Right hindlimb (tissue), 1 donor: ENCODE measurements at regions not wholly inside any gene's neighbourhood (a gene's known extent, or its start where the extent isn't known, plus 50 kb on each side); places are given as distances from the start of the nearest gene placed in this dataset.
A peak's percentile ranks its signal among the peaks of the same experiment; 100 is the strongest.

Experiments used
- DNase-seq: peaks from one replicate; pipeline ENCODE4 v3.0.0-alpha.2; 2018

GRCh38 chr13:47317356-47317755 is 420.5 kb upstream of the HTR2A start:
- DNase-seq, result no peak

DNA sequence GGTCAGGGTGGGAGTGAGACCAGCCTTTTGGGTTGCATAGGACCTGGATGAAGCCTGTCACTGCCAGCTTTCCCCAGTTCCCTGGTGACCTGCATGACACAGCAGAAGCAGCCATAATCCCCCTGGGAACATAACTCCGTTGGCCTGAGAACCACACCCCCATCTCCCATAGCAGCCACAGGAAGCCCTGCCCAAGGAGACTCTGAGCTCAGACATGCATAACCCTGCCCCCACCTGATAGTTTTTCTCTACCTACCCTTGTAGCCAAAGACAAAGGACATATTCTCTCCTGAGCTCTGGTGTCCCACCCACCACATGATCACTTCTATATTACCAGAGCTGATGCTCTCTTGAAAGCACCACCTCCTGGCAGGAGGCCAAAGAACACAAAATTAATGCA is 413.5 kb upstream of the HTR2A start:
- no peak for DNase-seq

GRCh38 chr13:47306991-47307390 is 410.1 kb upstream of the HTR2A start:
- no peak for DNase-seq

GRCh38 chr13:47303626-47304025 is 406.8 kb upstream of the HTR2A start:
- DNase-seq, result no peak

GRCh38 chr13:47299304-47299703 is 402.5 kb upstream of the HTR2A start:
- no peak for DNase-seq

- DNase-seq, result no peak
Measured at GRCh38 chr13:47298506-47298905, 401.7 kb upstream of the HTR2A start.

- DNase-seq, result no peak
Measured at GRCh38 chr13:47294691-47295090, 397.8 kb upstream of the HTR2A start.

- DNase-seq, result no peak
Measured at GRCh38 chr13:47291107-47291656, 394.3 kb upstream of the HTR2A start.

DNA sequence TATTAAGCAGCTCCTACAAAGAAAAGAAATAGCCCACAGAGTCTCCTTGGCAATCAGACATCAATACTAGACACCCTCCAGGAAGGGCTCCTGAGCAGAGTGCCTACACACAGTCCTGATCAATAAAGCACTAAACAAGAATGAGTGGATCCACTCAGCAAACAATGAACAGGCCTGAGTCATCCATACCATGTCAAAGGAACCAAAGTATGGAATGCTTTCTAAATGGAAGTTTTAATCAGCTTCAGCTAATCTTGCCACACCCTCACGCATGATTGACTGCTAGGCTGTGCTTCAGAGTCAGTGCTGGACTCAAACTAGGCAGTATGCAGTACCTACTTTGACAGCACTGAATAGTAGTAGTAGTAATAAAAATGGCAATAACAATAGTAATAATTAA is 392.7 kb upstream of the HTR2A start:
- no peak for DNase-seq

GRCh38 chr13:47288546-47288945 is 391.7 kb upstream of the HTR2A start:
- no peak for DNase-seq

DNA sequence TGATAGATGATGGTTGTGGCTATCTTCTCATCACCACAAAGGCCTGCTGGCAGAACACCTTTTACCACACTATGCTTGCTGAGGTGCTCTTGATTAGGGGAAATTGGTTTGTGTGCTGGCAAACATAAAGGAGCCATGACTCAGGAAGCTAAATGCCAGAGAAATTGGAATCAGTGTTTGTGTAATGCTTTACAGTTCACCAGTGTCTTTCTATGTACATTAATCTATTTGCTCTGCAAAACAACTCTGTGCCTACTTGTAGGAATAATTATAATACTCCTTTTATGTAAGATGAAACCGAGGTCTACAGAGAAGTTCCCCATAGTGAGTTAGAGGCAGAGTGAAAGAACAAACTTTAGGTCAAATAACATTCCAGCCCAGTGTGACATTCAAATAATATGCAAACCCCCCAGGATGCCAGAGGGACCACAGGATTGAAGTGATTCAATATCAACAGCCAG is 390.5 kb upstream of the HTR2A start:
- no peak for DNase-seq

- DNase-seq, result no peak
Measured at GRCh38 chr13:47281991-47282390, 385.1 kb upstream of the HTR2A start.

DNA sequence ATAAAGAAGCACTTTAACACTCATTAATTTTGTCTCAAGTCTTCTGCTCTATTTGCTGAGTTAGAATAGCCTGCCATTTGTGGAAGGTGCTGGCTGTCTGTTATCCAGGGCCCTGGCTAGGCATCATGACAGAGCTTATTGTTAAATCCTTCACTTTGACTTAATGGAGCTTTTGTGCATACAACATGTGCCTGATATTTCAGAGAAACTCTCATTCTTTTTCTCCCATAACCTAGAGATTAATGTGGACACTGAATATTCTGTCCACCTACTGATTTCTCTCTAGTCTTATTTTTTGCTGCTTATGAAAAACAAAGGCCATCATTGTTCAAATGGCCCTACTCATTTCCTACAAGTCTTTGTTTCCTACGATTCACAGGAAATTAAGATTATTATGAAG is 383.1 kb upstream of the HTR2A start:
- no peak for DNase-seq

DNA sequence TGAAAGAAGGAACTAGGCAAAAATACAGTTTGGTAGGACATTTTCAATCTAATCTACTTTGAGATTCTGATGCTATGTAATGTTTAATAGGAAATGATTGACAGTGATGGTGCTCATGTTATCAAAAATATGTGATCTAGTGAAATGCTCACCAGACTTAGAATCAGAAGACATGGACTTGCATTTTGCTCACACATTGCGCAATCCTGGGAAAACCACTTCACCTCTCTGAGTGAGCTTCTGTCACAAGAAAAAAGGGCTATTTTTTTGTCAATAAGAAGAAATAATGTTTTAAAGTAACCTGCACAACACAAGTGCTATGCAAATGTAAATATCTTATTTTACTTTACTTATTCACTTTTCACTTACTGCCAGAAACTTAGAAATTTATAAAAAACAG is 380.9 kb upstream of the HTR2A start:
- DNase-seq, result no peak

DNA sequence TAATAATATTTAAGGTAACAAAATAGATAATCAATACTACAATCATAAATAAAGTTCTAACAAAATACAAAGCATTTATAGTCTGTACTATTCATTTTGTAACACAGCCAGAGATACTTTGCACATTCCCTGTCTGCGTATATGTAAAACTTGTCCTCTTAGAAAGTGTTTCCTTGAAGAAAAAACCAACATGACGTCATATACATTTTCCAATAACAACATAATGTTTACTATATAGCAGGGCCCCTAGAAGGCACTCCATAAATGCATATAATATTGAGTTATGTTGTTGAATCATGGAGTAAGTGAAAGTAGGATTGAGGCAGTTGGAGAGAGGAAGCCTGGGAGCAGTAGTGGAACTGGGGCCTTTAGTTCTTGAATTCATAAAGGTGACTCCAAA is 371.4 kb upstream of the HTR2A start:
- no peak for DNase-seq

DNA sequence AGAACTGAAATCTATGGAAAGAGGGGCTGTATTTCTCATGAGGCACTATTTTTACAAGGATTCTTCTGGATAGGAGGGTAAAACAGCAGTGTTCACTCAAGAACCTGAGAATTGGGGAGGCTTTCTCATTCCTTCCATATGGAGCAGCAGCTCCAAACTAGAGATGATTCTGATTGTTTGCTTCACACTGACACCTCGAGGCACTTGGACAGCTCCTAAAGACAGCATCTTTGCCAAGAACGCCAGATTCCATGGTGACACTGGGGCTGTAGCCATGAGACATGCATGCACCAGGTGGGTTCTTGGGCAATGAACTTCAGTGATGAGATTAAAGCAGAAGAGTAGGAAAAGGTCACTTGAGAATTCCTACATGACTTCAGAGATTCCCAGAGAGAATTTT is 361.5 kb upstream of the HTR2A start:
- no peak for DNase-seq

GRCh38 chr13:47256618-47257017 is 359.8 kb upstream of the HTR2A start:
- DNase-seq, result no peak

- no peak for DNase-seq
Measured at GRCh38 chr13:47252627-47253026, 355.8 kb upstream of the HTR2A start.

DNA sequence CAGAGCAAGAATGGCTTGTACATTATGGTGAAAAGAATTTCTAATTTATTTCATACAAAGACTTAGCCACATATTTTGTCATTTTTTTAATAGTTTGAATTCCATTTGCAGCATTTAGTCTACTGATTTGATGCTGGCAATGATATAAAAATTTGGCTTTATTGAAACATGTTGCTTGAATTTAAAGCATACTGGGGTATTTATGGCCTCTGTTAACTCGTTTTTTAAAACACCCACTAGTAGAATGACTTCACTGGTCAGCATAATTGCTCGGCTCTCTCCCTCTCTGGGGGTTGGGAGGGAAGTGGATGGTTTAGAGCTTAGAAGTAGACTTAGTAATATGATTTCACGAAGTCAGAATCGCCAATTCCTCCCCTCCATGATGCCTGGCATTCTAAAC is 354.9 kb upstream of the HTR2A start:
- no peak for DNase-seq

- peak; percentile 35 for DNase-seq
Measured at GRCh38 chr13:47250146-47250545, 353.3 kb upstream of the HTR2A start.

GRCh38 chr13:47249266-47249665 is 352.4 kb upstream of the HTR2A start:
- no peak for DNase-seq

DNA sequence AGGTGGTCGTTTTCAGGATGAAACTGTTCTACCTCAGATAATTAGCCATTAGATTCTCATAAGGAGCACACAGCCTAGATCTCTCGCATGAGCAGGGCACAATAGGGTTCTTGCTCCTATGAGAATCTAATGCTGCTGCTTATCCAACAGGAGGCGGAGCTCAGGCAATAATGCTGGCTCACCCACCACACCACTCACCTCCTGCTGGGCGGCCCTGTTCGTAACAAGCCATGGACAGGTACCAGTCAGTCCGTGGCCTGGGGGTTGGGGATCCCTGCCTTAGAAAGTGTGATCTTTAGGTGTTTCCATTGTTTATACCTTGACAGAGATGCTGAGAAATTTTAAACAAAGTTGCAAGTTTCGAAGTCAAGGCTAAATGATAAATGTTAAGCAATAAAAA is 344.6 kb upstream of the HTR2A start:
- DNase-seq, result no peak

GRCh38 chr13:47239025-47239424 is 342.2 kb upstream of the HTR2A start:
- DNase-seq, result no peak

DNA sequence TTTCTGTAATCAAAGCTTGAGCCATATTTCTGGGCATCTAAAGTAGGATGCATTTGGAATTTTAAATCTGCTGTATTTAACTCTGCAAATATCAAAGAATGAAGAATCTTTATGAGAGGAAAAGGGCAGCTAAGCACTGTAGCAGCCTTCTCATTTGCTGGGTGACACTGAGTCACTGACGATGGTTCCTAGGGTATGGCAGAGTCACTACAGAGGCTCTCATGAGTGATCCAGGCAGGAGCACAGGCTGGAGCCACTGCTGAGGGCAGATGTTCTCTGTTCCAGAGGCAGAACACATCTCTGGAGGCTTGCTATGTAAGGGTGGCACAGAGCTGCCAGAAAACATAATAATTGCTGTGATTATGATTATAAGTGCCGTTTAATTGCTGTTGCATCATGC is 340.7 kb upstream of the HTR2A start:
- no peak for DNase-seq

DNA sequence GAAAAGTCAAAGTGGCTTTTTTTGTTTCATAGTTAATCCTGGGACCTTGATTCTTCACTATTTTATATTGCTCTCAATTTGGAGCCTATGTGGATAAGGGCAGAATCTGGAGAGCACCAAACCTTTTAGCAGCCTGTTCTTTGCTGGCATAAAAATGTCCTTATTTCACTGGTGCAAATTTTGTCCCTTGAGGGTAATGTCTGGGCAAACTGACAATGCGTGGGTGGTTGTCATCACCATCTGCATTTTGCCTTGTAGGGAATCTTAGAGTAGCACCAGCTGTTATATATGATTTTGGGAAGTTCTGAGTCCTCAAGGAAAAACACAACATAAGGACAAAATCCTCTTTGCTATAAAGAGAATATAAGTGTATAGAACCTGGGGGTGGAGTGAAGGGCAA is 336.9 kb upstream of the HTR2A start:
- peak; percentile 17 for DNase-seq

DNA sequence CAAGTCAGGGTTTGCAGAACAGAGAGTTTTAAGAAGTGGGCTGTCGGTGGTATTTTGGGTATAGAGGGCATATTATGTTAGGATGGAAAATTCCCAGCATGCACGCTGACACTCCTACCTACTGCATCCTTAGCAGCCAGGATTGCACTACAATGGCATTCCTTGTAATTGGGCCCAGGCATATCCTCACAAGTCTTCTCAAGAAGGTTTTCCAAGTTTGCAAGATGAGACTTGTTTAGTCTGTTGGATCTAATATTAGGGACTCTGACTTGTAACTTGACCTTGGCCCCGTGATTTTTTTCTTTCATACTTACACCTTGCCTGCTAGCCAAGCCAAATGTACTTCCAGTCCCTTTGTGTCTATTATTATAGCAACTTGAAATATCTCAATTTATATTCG is 335.7 kb upstream of the HTR2A start:
- DNase-seq, result no peak
